ENCODE measurements at regions not wholly inside any gene's neighbourhood (a gene's known extent, or its start where the extent isn't known, plus 50 kb on each side); places are given as distances from the start of the nearest gene placed in this dataset.

DNA sequence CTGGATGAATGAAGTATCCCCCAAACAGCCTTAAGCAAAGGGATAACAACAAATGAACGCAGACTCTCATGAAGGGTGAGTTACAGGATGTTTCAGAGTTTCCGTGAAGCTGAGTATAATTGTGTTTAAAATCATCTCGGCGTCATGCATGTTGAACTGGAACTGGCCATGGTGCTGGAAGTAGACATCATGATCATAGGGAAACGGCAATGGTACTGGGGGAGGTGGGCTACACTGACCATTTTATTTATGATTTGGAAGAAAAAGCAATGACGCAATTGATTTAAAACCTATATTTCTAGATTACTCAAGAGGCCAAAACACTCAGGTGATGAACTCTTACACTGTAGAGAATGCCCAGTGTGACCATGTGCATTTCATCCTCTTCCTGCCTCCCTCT is 387.9 kb upstream of the MYT1L start:
- Histone ChIP-seq H3K79me2 (ENCODE audit: low read length) (no peaks in the 10 kb centered on the region), H3K4me1 (ENCODE audit: low read length) (no peaks in the 10 kb centered on the region), H3K4me3 (ENCODE audit: low read length) (no peak overlapping the region), H3K27ac (ENCODE audit: low read length) (no peak overlapping the region), H3K9me3 (ENCODE audit: insufficient read depth, low read length) (no peaks in the 10 kb centered on the region), H3K9ac (ENCODE audit: low read length) (no peak overlapping the region), H3K4me2 (ENCODE audit: low read length) (no peak overlapping the region), H4K20me1 (ENCODE audit: insufficient read depth, low read length) (no peaks in the 10 kb centered on the region), H2AFZ (ENCODE audit: low read depth, low read length) (no peak overlapping the region), H3K27me3 (ENCODE audit: low read depth, low read length) (no peaks in the 10 kb centered on the region), H3K36me3 (replicated peaks; ENCODE audit: low read depth, low read length) (no peaks in the 10 kb centered on the region)
- TF ChIP-seq, protein P1, sequence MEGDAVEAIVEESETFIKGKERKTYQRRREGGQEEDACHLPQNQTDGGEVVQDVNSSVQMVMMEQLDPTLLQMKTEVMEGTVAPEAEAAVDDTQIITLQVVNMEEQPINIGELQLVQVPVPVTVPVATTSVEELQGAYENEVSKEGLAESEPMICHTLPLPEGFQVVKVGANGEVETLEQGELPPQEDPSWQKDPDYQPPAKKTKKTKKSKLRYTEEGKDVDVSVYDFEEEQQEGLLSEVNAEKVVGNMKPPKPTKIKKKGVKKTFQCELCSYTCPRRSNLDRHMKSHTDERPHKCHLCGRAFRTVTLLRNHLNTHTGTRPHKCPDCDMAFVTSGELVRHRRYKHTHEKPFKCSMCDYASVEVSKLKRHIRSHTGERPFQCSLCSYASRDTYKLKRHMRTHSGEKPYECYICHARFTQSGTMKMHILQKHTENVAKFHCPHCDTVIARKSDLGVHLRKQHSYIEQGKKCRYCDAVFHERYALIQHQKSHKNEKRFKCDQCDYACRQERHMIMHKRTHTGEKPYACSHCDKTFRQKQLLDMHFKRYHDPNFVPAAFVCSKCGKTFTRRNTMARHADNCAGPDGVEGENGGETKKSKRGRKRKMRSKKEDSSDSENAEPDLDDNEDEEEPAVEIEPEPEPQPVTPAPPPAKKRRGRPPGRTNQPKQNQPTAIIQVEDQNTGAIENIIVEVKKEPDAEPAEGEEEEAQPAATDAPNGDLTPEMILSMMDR (IDR thresholded peaks at IDR 0.05; ENCODE audit: low read depth, low read length): no peak

DNA sequence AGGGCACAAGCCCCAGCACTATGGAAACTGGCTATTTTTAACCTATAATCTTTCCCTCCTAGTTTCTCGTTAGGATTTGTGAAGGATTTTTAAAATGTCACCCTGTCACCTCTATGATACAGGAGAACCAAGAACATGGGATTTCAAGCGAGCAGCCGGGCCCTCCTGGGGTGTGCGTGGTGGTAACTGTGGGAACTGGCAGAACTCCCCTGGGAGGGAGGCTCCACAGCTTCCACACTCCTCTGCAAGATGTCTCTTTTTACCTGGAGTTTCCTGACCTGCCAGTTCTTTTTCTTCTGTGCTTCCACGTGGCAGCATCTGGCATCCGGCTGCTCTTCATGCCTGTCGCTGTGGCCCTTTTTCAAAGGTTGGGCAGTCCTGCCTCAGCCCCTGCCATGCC is 386.3 kb upstream of the MYT1L start:
- Histone ChIP-seq H3K4me2 (ENCODE audit: low read length) (no peak overlapping the region), H3K4me1 (ENCODE audit: low read length) (no peaks in the 10 kb centered on the region), H2AFZ (ENCODE audit: low read depth, low read length) (no peak overlapping the region), H3K9me3 (ENCODE audit: insufficient read depth, low read length) (no peaks in the 10 kb centered on the region), H3K27ac (ENCODE audit: low read length) (no peak overlapping the region), H3K9ac (ENCODE audit: low read length) (no peak overlapping the region), H3K36me3 (replicated peaks; ENCODE audit: low read depth, low read length) (no peaks in the 10 kb centered on the region), H4K20me1 (ENCODE audit: insufficient read depth, low read length) (no peaks in the 10 kb centered on the region), H3K79me2 (ENCODE audit: low read length) (no peaks in the 10 kb centered on the region), H3K27me3 (ENCODE audit: low read depth, low read length) (no peaks in the 10 kb centered on the region), H3K4me3 (ENCODE audit: low read length) (no peak overlapping the region)
- no peak for TF ChIP-seq EZH2phosphoT487 (IDR thresholded peaks at IDR 0.05; ENCODE audit: low read depth)
- TF ChIP-seq, protein P1 (IDR thresholded peaks at IDR 0.05; ENCODE audit: low read depth, low read length): no peak

DNA sequence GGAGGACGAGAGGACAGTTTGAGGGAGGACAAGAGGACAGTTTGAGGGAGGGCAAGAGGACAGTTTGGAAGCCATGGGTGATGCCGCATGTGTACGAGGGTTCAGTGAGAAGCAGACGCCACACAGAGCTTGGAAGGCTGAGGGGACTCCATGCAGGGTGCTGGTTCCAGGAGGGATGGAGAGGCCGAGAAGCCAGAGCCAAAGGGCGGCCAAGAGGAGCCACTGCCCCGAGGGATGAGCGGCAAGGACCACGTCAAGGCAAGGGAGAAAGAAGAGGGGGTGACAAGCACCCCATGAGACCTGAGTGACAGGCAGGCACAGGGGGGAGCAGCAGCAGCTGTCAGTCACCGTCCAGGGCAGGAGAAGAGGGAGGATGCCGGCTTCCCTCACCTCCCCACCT is 385.7 kb upstream of the MYT1L start:
- no peaks in the 10 kb centered on the region for H3K27me3 ChIP-seq (ENCODE audit: low read depth, low read length)
- H3K36me3 ChIP-seq (replicated peaks; ENCODE audit: low read depth, low read length): no peaks in the 10 kb centered on the region
- no peaks in the 10 kb centered on the region for H4K20me1 ChIP-seq (ENCODE audit: insufficient read depth, low read length)
- no peaks in the 10 kb centered on the region for H3K4me1 ChIP-seq (ENCODE audit: low read length)
- no peaks in the 10 kb centered on the region for H3K79me2 ChIP-seq (ENCODE audit: low read length)
- H3K9me3 ChIP-seq (ENCODE audit: insufficient read depth, low read length): no peaks in the 10 kb centered on the region
- no peak overlapping the region for H3K27ac ChIP-seq (ENCODE audit: low read length)
- H3K4me2 ChIP-seq (ENCODE audit: low read length): no peak overlapping the region
- TF ChIP-seq EZH2phosphoT487 (IDR thresholded peaks at IDR 0.05; ENCODE audit: low read depth): no peak
- TF ChIP-seq, protein P1 (IDR thresholded peaks at IDR 0.05; ENCODE audit: low read depth, low read length): no peak
- no peak overlapping the region for H3K9ac ChIP-seq (ENCODE audit: low read length)
- H2AFZ ChIP-seq (ENCODE audit: low read depth, low read length): no peak overlapping the region
- H3K4me3 ChIP-seq (ENCODE audit: low read length): no peak overlapping the region

DNA sequence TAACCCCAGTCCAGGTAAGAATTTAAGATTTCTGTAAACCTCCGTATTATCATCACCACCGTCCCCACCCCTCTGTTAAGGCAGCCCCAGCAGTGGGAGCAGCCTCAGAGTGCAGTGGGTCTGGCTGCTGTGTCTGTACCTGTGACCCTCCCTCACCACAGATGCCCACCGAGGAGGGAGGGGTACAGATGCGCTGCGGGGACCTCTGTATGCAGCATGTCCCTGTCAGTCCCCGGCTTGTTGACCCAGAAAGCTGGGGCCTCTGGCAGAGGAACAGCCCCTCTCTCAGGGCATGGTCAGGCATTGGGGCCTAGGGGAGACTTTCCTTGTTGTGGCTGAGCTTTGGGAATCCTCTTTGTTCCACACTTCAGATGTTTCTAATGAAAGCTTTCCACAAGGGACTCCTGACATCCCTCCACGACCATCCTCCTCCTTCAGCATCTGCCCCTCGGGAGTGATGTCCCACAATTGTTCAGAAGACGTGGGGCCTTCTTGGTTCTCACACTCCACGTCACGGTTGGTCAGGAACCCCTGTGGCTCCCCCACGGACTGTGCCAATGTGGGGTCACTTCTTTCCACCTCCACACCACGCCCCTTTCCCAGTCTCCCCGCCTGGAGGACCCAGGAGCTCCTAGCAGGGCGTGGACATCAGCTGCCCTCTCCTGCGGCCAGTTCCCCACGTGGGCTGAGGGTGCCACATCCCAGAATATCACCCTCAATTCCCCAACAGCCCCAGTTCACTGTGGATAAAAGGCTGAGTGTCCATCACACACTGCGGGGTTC is 384.2 kb upstream of the MYT1L start:
- Histone ChIP-seq H3K27ac (ENCODE audit: low read length) (no peak overlapping the region), H3K9me3 (ENCODE audit: insufficient read depth, low read length) (no peaks in the 10 kb centered on the region), H3K4me1 (ENCODE audit: low read length) (no peaks in the 10 kb centered on the region), H4K20me1 (ENCODE audit: insufficient read depth, low read length) (no peaks in the 10 kb centered on the region), H3K4me3 (ENCODE audit: low read length) (no peak overlapping the region), H3K27me3 (ENCODE audit: low read depth, low read length) (no peaks in the 10 kb centered on the region), H3K36me3 (replicated peaks; ENCODE audit: low read depth, low read length) (no peaks in the 10 kb centered on the region), H2AFZ (ENCODE audit: low read depth, low read length) (no peak overlapping the region), H3K4me2 (ENCODE audit: low read length) (no peak overlapping the region), H3K79me2 (ENCODE audit: low read length) (no peaks in the 10 kb centered on the region), H3K9ac (ENCODE audit: low read length) (no peak overlapping the region)
- no peak for TF ChIP-seq EZH2phosphoT487 (IDR thresholded peaks at IDR 0.05; ENCODE audit: low read depth)
- TF ChIP-seq, protein P1 (IDR thresholded peaks at IDR 0.05; ENCODE audit: low read depth, low read length): no peak
